D721Med (cell line): ENCODE measurements at regions not wholly inside any gene's neighbourhood (a gene's known extent, or its start where the extent isn't known, plus 50 kb on each side); places are given as distances from the start of the nearest gene placed in this dataset.

Experiments used
- DNase-seq: peaks from one replicate; pipeline ENCODE4 v3.0.0; 2011; ENCODE audit warnings: low spot score; ENCODE audit not compliant: insufficient read length
- FAIRE-seq: peaks from 2 replicates; lab custom pipeline; 2011; peaks lifted over from hg19 to GRCh38; lab: Jason Lieb, UNC
- TF ChIP-seq, protein P1 (sequence below): IDR thresholded peaks from 2 replicates; pipeline ENCODE4 v1.5.1; 2012; ENCODE audit warnings: mild to moderate bottlenecking, control low read depth; ENCODE audit not compliant: insufficient read depth; ENCODE audit errors: missing control alignments

DNA sequence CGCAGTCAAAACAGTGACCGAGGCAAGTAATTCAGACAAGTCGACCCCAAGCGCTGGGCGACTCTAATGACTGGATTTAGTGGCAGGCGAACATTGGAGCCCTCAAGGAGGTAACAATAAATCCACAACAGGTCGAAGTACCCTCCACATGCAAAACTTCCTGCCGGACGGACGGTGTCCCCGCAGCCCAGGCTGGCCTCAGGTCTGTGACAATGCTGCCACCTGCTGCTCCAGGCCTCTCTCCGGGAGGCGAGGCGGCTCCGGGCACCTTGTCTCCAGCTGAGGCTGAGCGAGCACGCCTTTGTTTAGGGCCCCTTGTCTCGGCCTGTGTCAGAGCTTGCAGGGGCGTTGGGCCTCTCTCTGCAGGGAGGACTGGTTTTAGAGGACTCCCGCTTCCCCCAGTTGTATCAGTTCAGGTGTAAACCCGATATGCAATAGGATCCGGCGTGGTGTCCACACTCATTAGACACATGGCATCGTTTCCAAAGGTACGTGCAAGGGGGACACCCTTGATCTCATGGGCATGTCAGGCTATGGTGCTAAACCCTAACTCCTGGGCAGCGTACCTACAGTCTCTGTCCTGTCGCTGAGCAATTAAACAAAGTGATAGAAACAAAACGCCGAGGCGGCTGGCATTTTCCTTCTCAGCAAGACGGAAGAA, 628.0 kb upstream of the ADAMTS16 start:
- TF ChIP-seq, protein P1, sequence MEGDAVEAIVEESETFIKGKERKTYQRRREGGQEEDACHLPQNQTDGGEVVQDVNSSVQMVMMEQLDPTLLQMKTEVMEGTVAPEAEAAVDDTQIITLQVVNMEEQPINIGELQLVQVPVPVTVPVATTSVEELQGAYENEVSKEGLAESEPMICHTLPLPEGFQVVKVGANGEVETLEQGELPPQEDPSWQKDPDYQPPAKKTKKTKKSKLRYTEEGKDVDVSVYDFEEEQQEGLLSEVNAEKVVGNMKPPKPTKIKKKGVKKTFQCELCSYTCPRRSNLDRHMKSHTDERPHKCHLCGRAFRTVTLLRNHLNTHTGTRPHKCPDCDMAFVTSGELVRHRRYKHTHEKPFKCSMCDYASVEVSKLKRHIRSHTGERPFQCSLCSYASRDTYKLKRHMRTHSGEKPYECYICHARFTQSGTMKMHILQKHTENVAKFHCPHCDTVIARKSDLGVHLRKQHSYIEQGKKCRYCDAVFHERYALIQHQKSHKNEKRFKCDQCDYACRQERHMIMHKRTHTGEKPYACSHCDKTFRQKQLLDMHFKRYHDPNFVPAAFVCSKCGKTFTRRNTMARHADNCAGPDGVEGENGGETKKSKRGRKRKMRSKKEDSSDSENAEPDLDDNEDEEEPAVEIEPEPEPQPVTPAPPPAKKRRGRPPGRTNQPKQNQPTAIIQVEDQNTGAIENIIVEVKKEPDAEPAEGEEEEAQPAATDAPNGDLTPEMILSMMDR, result peak; percentile 34
- DNase-seq, result no peak
- FAIRE-seq, result no peak

DNA sequence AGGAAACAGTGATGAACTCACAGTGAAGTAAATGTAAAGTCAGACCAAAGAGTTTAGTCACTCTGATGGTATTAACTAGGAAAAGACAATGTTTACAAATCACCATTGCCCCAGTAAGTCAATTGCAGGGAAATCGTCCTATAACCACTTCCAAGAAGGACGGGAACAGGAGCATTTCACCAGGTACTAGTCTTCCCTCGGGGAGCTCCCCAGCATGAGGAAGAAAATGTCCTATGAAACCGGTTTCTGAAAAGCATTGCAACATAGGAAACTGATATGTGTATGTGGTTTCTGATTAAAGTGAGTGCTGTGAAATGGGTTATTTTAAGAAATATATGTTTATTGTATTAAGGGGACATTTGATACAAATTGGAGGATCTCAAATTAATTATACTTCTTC, 626.7 kb upstream of the ADAMTS16 start:
- DNase-seq, result no peak
- TF ChIP-seq, protein P1, result no peak
- FAIRE-seq, result no peak

DNA sequence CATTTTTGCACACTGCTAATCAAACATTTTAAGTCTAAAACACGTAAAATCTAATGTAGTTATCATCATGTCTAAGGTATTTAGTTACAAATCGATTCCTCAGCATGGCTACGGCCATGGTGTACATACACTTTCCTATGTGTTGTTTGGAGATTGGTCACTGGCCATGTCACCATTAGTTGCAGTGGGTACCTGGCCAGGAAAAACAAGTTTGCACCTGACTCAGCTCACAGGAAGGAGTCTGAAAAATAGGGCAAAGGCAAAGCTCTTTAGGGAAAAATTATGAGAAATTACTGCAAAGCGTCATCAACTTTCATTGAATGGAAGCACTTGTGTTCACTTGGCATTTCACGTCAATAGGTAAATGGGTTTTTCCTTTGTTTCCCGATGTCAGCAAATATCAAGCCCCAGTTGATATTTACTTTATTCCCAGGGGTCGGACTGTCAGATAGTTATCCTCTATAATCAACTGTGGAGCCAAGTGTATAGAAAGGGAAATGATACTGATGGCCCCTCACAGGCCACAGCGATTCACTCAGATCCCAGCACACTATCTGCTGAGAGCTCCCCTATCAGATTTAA, 626.0 kb upstream of the ADAMTS16 start:
- TF ChIP-seq, protein P1, result no peak
- FAIRE-seq (no peak), DNase-seq (no peak)

DNA sequence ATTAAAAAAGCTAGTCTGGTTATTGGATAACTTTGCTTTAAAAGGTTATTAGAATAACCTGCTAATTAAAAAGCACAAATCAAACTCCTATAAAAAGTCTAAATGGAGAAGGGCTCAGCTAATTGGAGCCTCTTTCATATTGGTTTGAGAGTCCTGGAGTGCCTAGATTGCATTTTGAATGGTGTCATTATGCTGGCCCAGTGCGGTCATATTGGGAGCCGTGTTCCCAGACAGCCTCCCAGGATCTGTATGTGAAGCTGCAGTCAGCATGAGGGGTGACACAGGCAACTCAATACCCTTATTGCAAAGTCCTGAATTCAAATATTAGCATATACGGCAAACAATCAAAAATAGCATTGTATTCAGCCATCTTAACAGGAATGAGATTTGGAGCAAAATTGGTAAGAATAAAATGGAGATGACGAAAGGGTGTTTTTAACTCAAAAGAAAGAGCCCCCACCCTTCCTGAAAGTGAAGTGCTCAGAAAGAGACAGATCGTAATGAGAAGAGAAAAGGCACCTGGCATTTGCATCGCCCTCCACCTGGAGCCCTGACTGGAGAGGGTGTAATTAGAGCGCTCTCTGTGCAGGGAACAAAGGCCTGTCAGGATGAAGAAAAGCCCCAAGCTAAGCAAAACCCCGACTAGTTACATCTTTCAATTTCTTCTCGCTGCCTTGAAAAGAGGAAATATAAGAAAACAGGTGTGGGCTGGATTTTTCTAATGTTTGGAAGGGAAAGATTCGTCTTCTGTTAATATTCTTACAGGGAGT, 621.0 kb upstream of the ADAMTS16 start:
- TF ChIP-seq, protein P1, result no peak
- DNase-seq (no peak), FAIRE-seq (no peak)

DNA sequence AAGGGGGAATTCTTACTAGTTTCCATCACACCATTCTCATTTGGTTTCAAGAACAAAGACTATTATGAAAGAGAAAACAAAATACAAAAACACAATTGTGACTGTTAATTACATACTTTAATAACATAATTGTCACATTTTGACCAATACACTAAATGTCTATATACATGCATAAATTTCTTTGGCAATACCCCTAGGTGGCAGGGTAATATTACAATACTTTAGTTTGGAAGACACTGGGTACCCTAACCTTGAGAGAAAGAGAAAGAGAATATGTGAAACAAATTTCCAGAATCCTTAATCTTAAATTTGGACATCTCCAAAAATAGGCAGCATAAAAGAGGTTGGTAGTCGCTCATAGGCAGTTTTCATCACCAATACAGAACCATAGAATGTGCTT, 619.6 kb upstream of the ADAMTS16 start:
- TF ChIP-seq, protein P1, result peak; percentile 26
- FAIRE-seq (no peak), DNase-seq (no peak)

DNA sequence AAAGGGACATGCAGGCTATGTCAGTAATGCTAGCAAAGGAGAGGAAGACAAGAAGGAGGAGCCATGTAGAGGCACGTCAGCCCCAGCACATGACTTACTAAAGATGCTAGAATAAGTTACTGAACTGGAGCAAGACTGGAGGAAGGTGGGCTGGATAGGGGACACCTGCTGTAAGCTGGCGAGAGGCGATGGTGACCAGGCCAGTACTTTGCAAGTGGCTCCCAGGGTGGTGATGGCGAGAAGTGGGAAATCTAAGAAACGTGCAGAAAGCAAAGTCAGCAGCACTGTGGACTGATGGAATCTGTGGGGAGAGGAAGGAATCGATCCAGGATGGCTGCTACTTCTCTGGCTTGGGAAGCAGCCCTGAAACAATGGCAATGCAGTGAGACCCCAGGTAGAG, 617.1 kb upstream of the ADAMTS16 start:
- TF ChIP-seq, protein P1, result no peak
- DNase-seq, result no peak
- FAIRE-seq, result no peak
